ENCODE measurements at regions not wholly inside any gene's neighbourhood (a gene's known extent, or its start where the extent isn't known, plus 50 kb on each side); places are given as distances from the start of the nearest gene placed in this dataset.

GRCh38 chr4:18684932-18685331 is 663.4 kb upstream of the LCORL start:
- H2BK20ac ChIP-seq (ENCODE audit: low read depth, low read length, poor library complexity, severe bottlenecking): no peak overlapping the region
- no peak overlapping the region for H3K9ac ChIP-seq (ENCODE audit: extremely low read depth, insufficient read length, low read length)
- no peaks in the 10 kb centered on the region for H3K27me3 ChIP-seq (ENCODE audit: insufficient read depth, low read length)
- no peak overlapping the region for H2BK12ac ChIP-seq (ENCODE audit: insufficient read length, low read depth, low read length)
- Mint-ChIP-seq H3K4me1 (peaks cover 6 to 7% of the 10 kb centered on the region in 2 experiments), H3K36me3 (ENCODE audit: insufficient read depth in 1 of 3, low read depth in 3 of 3) (no peaks in the 10 kb centered on the region; a peak in 2 of 7 replicates), H3K4me3 (no peak overlapping the region), H3K27ac (no peak overlapping the region), H3K9me3 (no peaks in the 10 kb centered on the region; a peak in 1 of 5 replicates), H3K27me3 (ENCODE audit: low read depth) (no peaks in the 10 kb centered on the region)
- H3K23me2 ChIP-seq (ENCODE audit: insufficient read length, low read depth, low read length, poor library complexity, severe bottlenecking): no peaks in the 10 kb centered on the region
- no peak overlapping the region for H4K8ac ChIP-seq (replicated peaks; ENCODE audit: insufficient read length, low read depth, low read length)
- H3K27ac ChIP-seq (ENCODE audit: insufficient read length, low read depth, low read length): no peak overlapping the region
- H3K9me3 ChIP-seq (ENCODE audit: control insufficient read depth, low read depth, low read length): no peaks in the 10 kb centered on the region
- no peak overlapping the region for H3K4ac ChIP-seq (ENCODE audit: low read depth, low read length)
- no peaks in the 10 kb centered on the region for H3K79me2 ChIP-seq (ENCODE audit: insufficient read depth, low read length)
- no peak overlapping the region for H2BK15ac ChIP-seq (ENCODE audit: low read depth, low read length)
- H3K4me1 ChIP-seq (ENCODE audit: insufficient read depth, low read length): no peaks in the 10 kb centered on the region
- no peak overlapping the region for H3K23ac ChIP-seq (ENCODE audit: insufficient read length, low read depth, low read length)
- no peak overlapping the region for H3K18ac ChIP-seq (ENCODE audit: insufficient read length, low read depth, low read length)
- WGBS (ENCODE audit: extremely low coverage, insufficient read length, low lambda C conversion rate): no CpG with 5 or more reads among the region's 4 CpGs
- H3K14ac ChIP-seq (ENCODE audit: insufficient read depth, low read length): no peak overlapping the region
- H2BK5ac ChIP-seq (ENCODE audit: insufficient read length, low read length): no peak overlapping the region
- no peak overlapping the region for H3T11ph ChIP-seq (ENCODE audit: low read length)
- H3K79me1 ChIP-seq (ENCODE audit: insufficient read depth, low read depth, low read length, poor library complexity, severe bottlenecking): no peaks in the 10 kb centered on the region
- no peak overlapping the region for H4K91ac ChIP-seq (ENCODE audit: insufficient read length, low read depth, low read length)
- no peak overlapping the region for H3K56ac ChIP-seq (ENCODE audit: insufficient read length, low read depth, low read length)
- H4K5ac ChIP-seq (ENCODE audit: insufficient read length, low read depth, low read length): no peak overlapping the region
- H2AK5ac ChIP-seq (ENCODE audit: insufficient read length, low read length): no peak overlapping the region
- no peak overlapping the region for H2BK120ac ChIP-seq (ENCODE audit: low read depth, low read length, poor library complexity, severe bottlenecking)
- H2AFZ ChIP-seq (ENCODE audit: low read length): no peak overlapping the region
- TF ChIP-seq, protein P1, sequence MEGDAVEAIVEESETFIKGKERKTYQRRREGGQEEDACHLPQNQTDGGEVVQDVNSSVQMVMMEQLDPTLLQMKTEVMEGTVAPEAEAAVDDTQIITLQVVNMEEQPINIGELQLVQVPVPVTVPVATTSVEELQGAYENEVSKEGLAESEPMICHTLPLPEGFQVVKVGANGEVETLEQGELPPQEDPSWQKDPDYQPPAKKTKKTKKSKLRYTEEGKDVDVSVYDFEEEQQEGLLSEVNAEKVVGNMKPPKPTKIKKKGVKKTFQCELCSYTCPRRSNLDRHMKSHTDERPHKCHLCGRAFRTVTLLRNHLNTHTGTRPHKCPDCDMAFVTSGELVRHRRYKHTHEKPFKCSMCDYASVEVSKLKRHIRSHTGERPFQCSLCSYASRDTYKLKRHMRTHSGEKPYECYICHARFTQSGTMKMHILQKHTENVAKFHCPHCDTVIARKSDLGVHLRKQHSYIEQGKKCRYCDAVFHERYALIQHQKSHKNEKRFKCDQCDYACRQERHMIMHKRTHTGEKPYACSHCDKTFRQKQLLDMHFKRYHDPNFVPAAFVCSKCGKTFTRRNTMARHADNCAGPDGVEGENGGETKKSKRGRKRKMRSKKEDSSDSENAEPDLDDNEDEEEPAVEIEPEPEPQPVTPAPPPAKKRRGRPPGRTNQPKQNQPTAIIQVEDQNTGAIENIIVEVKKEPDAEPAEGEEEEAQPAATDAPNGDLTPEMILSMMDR (conservative IDR thresholded peaks at IDR 0.05): no peak
- no peaks in the 10 kb centered on the region for H4K20me1 ChIP-seq (ENCODE audit: control insufficient read depth, insufficient read depth, insufficient read length)
- no peak for DNase-seq
- no peak overlapping the region for H3K4me2 ChIP-seq (ENCODE audit: insufficient read depth, insufficient read length, low read length)
